ENCODE measurements at regions not wholly inside any gene's neighbourhood (a gene's known extent, or its start where the extent isn't known, plus 50 kb on each side); places are given as distances from the start of the nearest gene placed in this dataset.

DNA sequence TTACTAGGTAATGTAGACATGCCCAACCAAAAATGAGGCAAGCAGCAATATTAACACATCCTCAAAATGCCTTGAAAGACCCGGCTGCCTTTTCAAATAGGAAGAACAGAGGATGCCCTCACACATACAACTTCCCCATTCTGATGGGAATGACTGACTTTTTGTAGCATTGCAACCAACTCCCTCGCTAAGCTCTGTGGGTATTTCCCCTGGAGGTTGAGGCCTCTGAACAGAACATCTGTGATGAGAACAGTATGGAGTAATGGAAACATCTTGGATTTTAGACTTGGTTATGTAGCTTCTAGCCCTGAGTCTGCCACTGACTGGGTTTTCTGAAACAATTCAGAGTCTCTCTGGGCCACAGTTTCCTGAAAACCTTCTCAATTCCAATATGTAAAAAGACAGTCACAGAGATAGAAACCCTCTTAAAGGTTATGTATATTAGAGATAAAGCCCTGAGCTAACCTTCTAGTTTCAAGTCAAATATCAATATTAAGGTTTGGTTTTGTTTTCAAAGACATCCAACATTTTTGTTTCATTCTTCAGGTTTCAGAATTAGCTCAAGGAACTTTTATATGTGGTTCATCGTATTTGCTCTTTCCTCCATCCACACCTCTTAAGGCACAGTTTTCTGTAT lies 311.5 kb downstream of the SETD4 start:
- Histone ChIP-seq H3K27me3 (ENCODE audit: control insufficient read depth in 1 of 2, insufficient read depth in 2 of 2, low read length in 2 of 2) (no peaks in the 10 kb centered on the region), H3K4me3 (ENCODE audit: low read length in 2 of 2) (no peak overlapping the region), H3K9me3 (ENCODE audit: control insufficient read depth in 2 of 2, low read length in 2 of 2) (peaks cover 0 to 3% of the 10 kb centered on the region in 2 donors), H3K4me1 (ENCODE audit: control insufficient read depth, insufficient read depth, low read length) (no peaks in the 10 kb centered on the region), H3K9ac (ENCODE audit: low read length in 2 of 2) (no peak overlapping the region), H3K27ac (ENCODE audit: low read length) (no peak overlapping the region), H3K36me3 (ENCODE audit: control insufficient read depth in 2 of 2, insufficient read depth in 2 of 2, low read length in 2 of 2) (no peaks in the 10 kb centered on the region)

- Histone ChIP-seq H3K4me1 (ENCODE audit: control insufficient read depth, insufficient read depth, low read length) (peaks cover 1% of the 10 kb centered on the region), H3K9ac (ENCODE audit: low read length in 2 of 2) (no peak overlapping the region), H3K4me3 (ENCODE audit: low read length in 2 of 2) (no peak overlapping the region), H3K27ac (ENCODE audit: low read length) (no peak overlapping the region), H3K27me3 (ENCODE audit: control insufficient read depth in 1 of 2, insufficient read depth in 2 of 2, low read length in 2 of 2) (no peaks in the 10 kb centered on the region), H3K9me3 (ENCODE audit: control insufficient read depth in 2 of 2, low read length in 2 of 2) (peaks cover 4 to 5% of the 10 kb centered on the region in 2 donors), H3K36me3 (ENCODE audit: control insufficient read depth in 2 of 2, insufficient read depth in 2 of 2, low read length in 2 of 2) (no peaks in the 10 kb centered on the region)
Measured at GRCh38 chr21:35743571-35743970, 316.8 kb downstream of the SETD4 start.

GRCh38 chr21:35738347-35738961 lies 321.9 kb downstream of the SETD4 start:
- H3K27ac ChIP-seq (ENCODE audit: low read length), result no peak overlapping the region
- H3K36me3 ChIP-seq (ENCODE audit: control insufficient read depth in 2 of 2, insufficient read depth in 2 of 2, low read length in 2 of 2), result no peaks in the 10 kb centered on the region
- H3K4me3 ChIP-seq (ENCODE audit: low read length in 2 of 2), result no peak overlapping the region
- peaks cover 10% of the 10 kb centered on the region for H3K4me1 ChIP-seq (ENCODE audit: control insufficient read depth, insufficient read depth, low read length)
- no peak overlapping the region for H3K9ac ChIP-seq (ENCODE audit: low read length in 2 of 2)
- H3K9me3 ChIP-seq (ENCODE audit: control insufficient read depth in 2 of 2, low read length in 2 of 2), result peaks cover 4 to 5% of the 10 kb centered on the region in 2 donors
- H3K27me3 ChIP-seq (ENCODE audit: control insufficient read depth in 1 of 2, insufficient read depth in 2 of 2, low read length in 2 of 2), result no peaks in the 10 kb centered on the region

DNA sequence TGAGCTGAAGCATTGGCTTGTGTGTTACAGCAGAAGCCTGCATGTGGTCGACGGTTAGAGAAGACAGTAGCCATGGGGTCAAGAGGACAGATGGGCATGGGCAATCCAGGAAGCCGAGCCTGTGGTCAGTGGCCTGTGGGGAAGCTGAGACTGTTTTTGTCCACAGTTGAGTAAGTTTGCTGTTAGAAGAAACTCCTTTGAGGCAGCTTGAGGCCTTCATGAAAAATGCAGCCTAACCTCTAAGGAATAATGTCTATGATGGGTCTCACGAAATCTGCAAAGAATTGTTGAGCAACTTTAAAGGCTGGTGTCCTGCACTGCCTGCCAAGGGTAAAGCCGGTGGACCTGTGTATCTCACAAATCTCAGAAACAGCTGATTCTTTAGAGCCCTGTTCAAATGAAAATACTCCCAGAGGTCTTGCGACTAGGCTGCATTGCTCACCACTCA lies 322.4 kb downstream of the SETD4 start:
- Histone ChIP-seq H3K4me1 (ENCODE audit: control insufficient read depth, insufficient read depth, low read length) (peaks cover 10% of the 10 kb centered on the region), H3K27me3 (ENCODE audit: control insufficient read depth in 1 of 2, insufficient read depth in 2 of 2, low read length in 2 of 2) (no peaks in the 10 kb centered on the region), H3K27ac (ENCODE audit: low read length) (no peak overlapping the region), H3K9me3 (ENCODE audit: control insufficient read depth in 2 of 2, low read length in 2 of 2) (peaks cover 4 to 5% of the 10 kb centered on the region in 2 donors), H3K4me3 (ENCODE audit: low read length in 2 of 2) (no peak overlapping the region), H3K9ac (ENCODE audit: low read length in 2 of 2) (no peak overlapping the region), H3K36me3 (ENCODE audit: control insufficient read depth in 2 of 2, insufficient read depth in 2 of 2, low read length in 2 of 2) (no peaks in the 10 kb centered on the region)

- H3K27me3 ChIP-seq (ENCODE audit: control insufficient read depth in 1 of 2, insufficient read depth in 2 of 2, low read length in 2 of 2), result no peaks in the 10 kb centered on the region
- H3K36me3 ChIP-seq (ENCODE audit: control insufficient read depth in 2 of 2, insufficient read depth in 2 of 2, low read length in 2 of 2), result no peaks in the 10 kb centered on the region
- H3K9ac ChIP-seq (ENCODE audit: low read length in 2 of 2), result no peak overlapping the region
- H3K4me1 ChIP-seq (ENCODE audit: control insufficient read depth, insufficient read depth, low read length), result peaks cover 10% of the 10 kb centered on the region
- peaks cover 4 to 5% of the 10 kb centered on the region in 2 donors for H3K9me3 ChIP-seq (ENCODE audit: control insufficient read depth in 2 of 2, low read length in 2 of 2)
- H3K27ac ChIP-seq (ENCODE audit: low read length), result no peak overlapping the region
- H3K4me3 ChIP-seq (ENCODE audit: low read length in 2 of 2), result no peak overlapping the region
Measured at GRCh38 chr21:35737449-35737848, 322.9 kb downstream of the SETD4 start.

DNA sequence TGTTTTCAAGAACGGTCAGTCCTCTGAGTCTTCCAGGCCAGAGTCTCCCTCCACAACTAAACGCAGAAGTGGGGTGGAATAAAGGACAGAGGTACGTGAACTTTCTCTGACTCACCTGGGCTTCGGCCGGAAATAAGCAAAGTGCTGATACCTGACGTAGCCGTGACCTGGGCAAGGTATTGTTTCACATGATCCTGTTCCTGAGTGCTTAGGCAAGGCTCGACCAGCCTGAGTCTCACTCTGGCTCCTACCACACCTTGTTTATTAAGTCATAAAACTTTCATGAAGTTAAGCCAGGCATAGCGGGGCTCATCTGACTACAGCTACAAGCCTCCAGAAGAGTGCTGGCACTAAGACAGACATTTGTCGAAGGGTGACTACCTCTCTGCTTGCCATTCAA lies 327.5 kb downstream of the SETD4 start:
- H3K27ac ChIP-seq (ENCODE audit: low read length), result no peak overlapping the region
- H3K27me3 ChIP-seq (ENCODE audit: control insufficient read depth in 1 of 2, insufficient read depth in 2 of 2, low read length in 2 of 2), result peaks cover 0 to 3% of the 10 kb centered on the region in 2 donors
- peaks cover 2% of the 10 kb centered on the region for H3K4me1 ChIP-seq (ENCODE audit: control insufficient read depth, insufficient read depth, low read length)
- no peak overlapping the region for H3K4me3 ChIP-seq (ENCODE audit: low read length in 2 of 2)
- H3K36me3 ChIP-seq (ENCODE audit: control insufficient read depth in 2 of 2, insufficient read depth in 2 of 2, low read length in 2 of 2), result no peaks in the 10 kb centered on the region
- no peak overlapping the region for H3K9ac ChIP-seq (ENCODE audit: low read length in 2 of 2)
- no peaks in the 10 kb centered on the region for H3K9me3 ChIP-seq (ENCODE audit: control insufficient read depth in 2 of 2, low read length in 2 of 2)

- H3K9ac ChIP-seq (ENCODE audit: low read length in 2 of 2), result no peak overlapping the region
- no peaks in the 10 kb centered on the region for H3K36me3 ChIP-seq (ENCODE audit: control insufficient read depth in 2 of 2, insufficient read depth in 2 of 2, low read length in 2 of 2)
- H3K9me3 ChIP-seq (ENCODE audit: control insufficient read depth in 2 of 2, low read length in 2 of 2), result no peaks in the 10 kb centered on the region
- H3K27me3 ChIP-seq (ENCODE audit: control insufficient read depth in 1 of 2, insufficient read depth in 2 of 2, low read length in 2 of 2), result peaks cover 0 to 3% of the 10 kb centered on the region in 2 donors
- no peak overlapping the region for H3K27ac ChIP-seq (ENCODE audit: low read length)
- H3K4me1 ChIP-seq (ENCODE audit: control insufficient read depth, insufficient read depth, low read length), result no peaks in the 10 kb centered on the region
- no peak overlapping the region for H3K4me3 ChIP-seq (ENCODE audit: low read length in 2 of 2)
Measured at GRCh38 chr21:35730325-35730724, 330.0 kb downstream of the SETD4 start.

GRCh38 chr21:35727830-35728229 lies 332.5 kb downstream of the SETD4 start:
- Histone ChIP-seq H3K36me3 (ENCODE audit: control insufficient read depth in 2 of 2, insufficient read depth in 2 of 2, low read length in 2 of 2) (no peaks in the 10 kb centered on the region), H3K9me3 (ENCODE audit: control insufficient read depth in 2 of 2, low read length in 2 of 2) (no peaks in the 10 kb centered on the region), H3K27me3 (ENCODE audit: control insufficient read depth in 1 of 2, insufficient read depth in 2 of 2, low read length in 2 of 2) (peaks cover 0 to 3% of the 10 kb centered on the region in 2 donors), H3K4me3 (ENCODE audit: low read length in 2 of 2) (no peak overlapping the region), H3K9ac (ENCODE audit: low read length in 2 of 2) (no peak overlapping the region), H3K27ac (ENCODE audit: low read length) (no peak overlapping the region), H3K4me1 (ENCODE audit: control insufficient read depth, insufficient read depth, low read length) (no peaks in the 10 kb centered on the region)

DNA sequence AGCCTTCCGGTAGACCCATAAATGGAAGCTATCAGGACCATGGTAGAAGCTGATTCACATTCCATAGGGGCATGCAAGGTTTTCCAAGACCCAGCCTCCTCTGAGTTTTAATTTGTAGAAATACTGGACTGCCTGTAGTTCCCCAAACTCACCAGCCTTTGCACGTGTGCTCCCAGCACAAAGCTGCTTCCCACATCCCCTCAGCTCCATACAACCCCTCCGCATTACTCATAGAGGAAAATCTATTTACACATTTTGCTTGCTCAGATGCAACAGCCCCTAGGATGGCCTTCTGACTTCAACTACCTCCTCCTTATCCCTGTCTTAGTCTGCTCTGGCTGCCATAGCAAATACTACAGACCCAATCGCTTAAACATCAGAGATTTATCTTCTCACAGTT lies 336.2 kb downstream of the SETD4 start:
- Histone ChIP-seq H3K36me3 (ENCODE audit: control insufficient read depth in 2 of 2, insufficient read depth in 2 of 2, low read length in 2 of 2) (no peaks in the 10 kb centered on the region), H3K27me3 (ENCODE audit: control insufficient read depth in 1 of 2, insufficient read depth in 2 of 2, low read length in 2 of 2) (no peaks in the 10 kb centered on the region), H3K4me1 (ENCODE audit: control insufficient read depth, insufficient read depth, low read length) (no peaks in the 10 kb centered on the region)

GRCh38 chr21:35721701-35722100 lies 338.6 kb downstream of the SETD4 start:
- no peaks in the 10 kb centered on the region for H3K27me3 ChIP-seq (ENCODE audit: control insufficient read depth in 1 of 2, insufficient read depth in 2 of 2, low read length in 2 of 2)
- H3K9ac ChIP-seq (ENCODE audit: low read length in 2 of 2), result no peak overlapping the region
- H3K27ac ChIP-seq (ENCODE audit: low read length), result no peak overlapping the region
- no peaks in the 10 kb centered on the region for H3K4me1 ChIP-seq (ENCODE audit: control insufficient read depth, insufficient read depth, low read length)
- H3K4me3 ChIP-seq (ENCODE audit: low read length in 2 of 2), result no peak overlapping the region
- no peaks in the 10 kb centered on the region for H3K9me3 ChIP-seq (ENCODE audit: control insufficient read depth in 2 of 2, low read length in 2 of 2)
- no peaks in the 10 kb centered on the region for H3K36me3 ChIP-seq (ENCODE audit: control insufficient read depth in 2 of 2, insufficient read depth in 2 of 2, low read length in 2 of 2)

More for the DNA sequence above, 336.2 kb downstream of the SETD4 start:
- H3K27ac ChIP-seq (ENCODE audit: low read length), result no peak overlapping the region
- no peak overlapping the region for H3K9ac ChIP-seq (ENCODE audit: low read length in 2 of 2)
- no peak overlapping the region for H3K4me3 ChIP-seq (ENCODE audit: low read length in 2 of 2)
- no peaks in the 10 kb centered on the region for H3K9me3 ChIP-seq (ENCODE audit: control insufficient read depth in 2 of 2, low read length in 2 of 2)

DNA sequence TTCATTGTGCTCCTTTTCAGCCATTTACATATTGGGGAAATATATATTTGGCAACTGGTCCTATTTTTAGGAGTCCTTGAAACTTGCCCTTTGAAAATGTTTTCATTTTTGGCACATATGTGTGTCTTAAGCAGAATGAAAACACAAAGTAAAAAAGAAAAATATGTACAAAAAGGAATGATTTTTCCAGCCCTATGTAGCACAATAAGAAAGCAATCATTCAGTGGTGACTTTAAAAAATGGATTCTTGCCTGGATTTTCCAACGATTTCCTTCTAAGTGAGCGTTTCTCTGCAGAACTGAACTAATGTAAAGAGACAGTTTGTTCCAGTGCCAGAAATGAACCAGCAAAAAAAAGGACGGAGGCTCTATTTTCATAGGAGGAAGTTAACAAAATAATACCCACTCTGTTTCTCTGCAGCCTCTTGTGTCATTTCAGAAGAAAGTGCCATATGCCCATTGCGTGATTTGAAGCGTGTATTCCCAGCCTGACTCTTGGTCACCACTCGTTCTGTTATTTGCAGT lies 340.1 kb downstream of the SETD4 start:
- no peak overlapping the region for H3K9ac ChIP-seq (ENCODE audit: low read length in 2 of 2)
- H3K27me3 ChIP-seq (ENCODE audit: control insufficient read depth in 1 of 2, insufficient read depth in 2 of 2, low read length in 2 of 2), result peaks cover 0 to 3% of the 10 kb centered on the region in 2 donors
- no peaks in the 10 kb centered on the region for H3K36me3 ChIP-seq (ENCODE audit: control insufficient read depth in 2 of 2, insufficient read depth in 2 of 2, low read length in 2 of 2)
- no peak overlapping the region for H3K4me3 ChIP-seq (ENCODE audit: low read length in 2 of 2)
- no peaks in the 10 kb centered on the region for H3K4me1 ChIP-seq (ENCODE audit: control insufficient read depth, insufficient read depth, low read length)
- H3K9me3 ChIP-seq (ENCODE audit: control insufficient read depth in 2 of 2, low read length in 2 of 2), result no peaks in the 10 kb centered on the region
- no peak overlapping the region for H3K27ac ChIP-seq (ENCODE audit: low read length)
